ENCODE measurements at regions not wholly inside any gene's neighbourhood (a gene's known extent, or its start where the extent isn't known, plus 50 kb on each side); places are given as distances from the start of the nearest gene placed in this dataset.

DNA sequence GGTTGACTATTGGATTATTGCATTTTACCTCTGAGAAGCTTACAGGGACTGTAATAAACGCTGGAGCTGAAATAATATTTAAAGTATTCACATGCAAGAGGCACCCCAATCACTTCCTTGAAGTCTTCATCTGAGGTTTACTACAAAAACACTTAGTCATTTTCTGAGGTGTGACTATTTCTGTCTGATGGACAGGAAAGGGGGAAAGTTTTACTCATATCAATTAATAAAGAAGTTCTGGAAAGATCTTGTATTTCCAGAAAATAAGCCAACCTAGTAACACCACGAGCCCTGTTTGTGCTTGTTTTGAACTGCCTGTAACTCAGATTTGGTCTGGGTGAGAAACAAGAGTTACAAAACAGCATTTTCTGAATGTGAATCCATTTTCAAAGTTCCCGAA lies 63.9 kb upstream of the PRKCQ start:
- Histone ChIP-seq H3K4me3 (ENCODE audit: insufficient read length, low read depth) (no peak overlapping the region), H3K9me3 (ENCODE audit: insufficient read depth, low read length) (no peaks in the 10 kb centered on the region), H3K4me1 (ENCODE audit: insufficient read depth, insufficient read length) (no peaks in the 10 kb centered on the region), H3K27me3 (ENCODE audit: insufficient read depth, insufficient read length) (no peaks in the 10 kb centered on the region), H3K36me3 (ENCODE audit: insufficient read depth, insufficient read length, low read length) (no peaks in the 10 kb centered on the region), H3K9ac (ENCODE audit: insufficient read length, low read depth) (no peak overlapping the region)
- no peak for DNase-seq (ENCODE audit: low read depth, low spot score)
- no peak for TF ChIP-seq ZNF274 (IDR thresholded peaks at IDR 0.05; ENCODE audit: low read depth, low read length)
- TF ChIP-seq SUZ12 (IDR thresholded peaks at IDR 0.05; ENCODE audit: extremely low read depth, insufficient read depth, insufficient read length) = no peak
- TF ChIP-seq YY1 (IDR thresholded peaks at IDR 0.05; ENCODE audit: insufficient read depth, insufficient read length) = no peak

DNA sequence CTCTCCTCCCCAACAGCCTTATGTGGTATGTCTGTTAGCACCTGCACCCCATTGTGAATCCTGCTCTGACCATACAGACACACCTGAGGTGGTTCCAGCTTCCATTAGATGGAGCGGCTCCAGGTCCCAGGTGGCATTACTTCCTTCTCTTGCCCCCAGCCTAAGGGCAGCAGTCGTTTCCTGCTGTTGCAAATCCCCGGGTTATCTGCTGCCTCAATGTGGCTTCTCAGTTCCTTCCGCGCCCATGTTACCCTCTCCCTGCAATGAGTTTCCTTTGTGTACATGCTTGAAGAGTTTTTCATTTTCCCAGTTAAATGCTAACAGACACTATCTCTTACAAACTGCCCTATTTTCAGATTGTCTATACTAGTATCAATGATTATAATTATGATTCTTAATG lies 62.8 kb upstream of the PRKCQ start:
- H3K9ac ChIP-seq (ENCODE audit: insufficient read length, low read depth) = no peak overlapping the region
- DNase-seq (ENCODE audit: low read depth, low spot score) = no peak
- H3K27me3 ChIP-seq (ENCODE audit: insufficient read depth, insufficient read length) = no peaks in the 10 kb centered on the region
- H3K4me3 ChIP-seq (ENCODE audit: insufficient read length, low read depth) = no peak overlapping the region
- no peaks in the 10 kb centered on the region for H3K36me3 ChIP-seq (ENCODE audit: insufficient read depth, insufficient read length, low read length)
- TF ChIP-seq YY1 (IDR thresholded peaks at IDR 0.05; ENCODE audit: insufficient read depth, insufficient read length) (no peak), SUZ12 (IDR thresholded peaks at IDR 0.05; ENCODE audit: extremely low read depth, insufficient read depth, insufficient read length) (no peak), ZNF274 (IDR thresholded peaks at IDR 0.05; ENCODE audit: low read depth, low read length) (no peak)
- H3K4me1 ChIP-seq (ENCODE audit: insufficient read depth, insufficient read length) = no peaks in the 10 kb centered on the region
- H3K9me3 ChIP-seq (ENCODE audit: insufficient read depth, low read length) = no peaks in the 10 kb centered on the region

DNA sequence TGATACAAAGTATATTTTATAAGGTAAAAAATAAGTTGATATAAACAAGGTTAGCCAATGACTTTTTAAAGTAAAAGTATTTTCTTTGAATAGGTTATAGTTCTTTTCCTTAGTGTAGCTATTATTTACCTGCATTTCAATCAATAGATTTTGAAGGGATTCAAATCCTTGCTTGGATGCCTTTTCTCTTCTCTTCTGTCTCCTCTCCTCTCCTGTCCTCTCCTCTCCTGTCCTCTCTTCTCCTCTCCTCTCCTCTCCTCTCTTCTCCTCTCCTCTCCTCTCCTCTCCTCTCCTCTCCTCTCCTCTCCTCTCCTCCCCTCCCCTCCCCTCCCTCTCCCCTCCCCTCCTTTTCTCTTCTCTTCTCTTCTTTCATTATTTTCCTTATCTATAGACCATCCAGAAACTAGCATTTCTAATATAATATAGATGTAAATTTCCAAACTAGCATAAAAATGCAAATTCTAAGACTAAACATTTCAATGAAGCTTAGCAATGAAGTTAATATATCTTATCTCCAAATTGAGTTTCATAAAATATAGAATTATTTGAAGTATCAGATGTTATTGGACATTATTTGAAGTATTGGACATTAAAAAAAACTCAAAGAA lies 60.5 kb upstream of the PRKCQ start:
- H3K9ac ChIP-seq (ENCODE audit: insufficient read length, low read depth) = no peak overlapping the region
- H3K9me3 ChIP-seq (ENCODE audit: insufficient read depth, low read length) = no peaks in the 10 kb centered on the region
- no peaks in the 10 kb centered on the region for H3K4me1 ChIP-seq (ENCODE audit: insufficient read depth, insufficient read length)
- H3K27me3 ChIP-seq (ENCODE audit: insufficient read depth, insufficient read length) = no peaks in the 10 kb centered on the region
- TF ChIP-seq YY1 (IDR thresholded peaks at IDR 0.05; ENCODE audit: insufficient read depth, insufficient read length) (no peak), ZNF274 (IDR thresholded peaks at IDR 0.05; ENCODE audit: low read depth, low read length) (no peak), SUZ12 (IDR thresholded peaks at IDR 0.05; ENCODE audit: extremely low read depth, insufficient read depth, insufficient read length) (no peak)
- H3K36me3 ChIP-seq (ENCODE audit: insufficient read depth, insufficient read length, low read length) = no peaks in the 10 kb centered on the region
- DNase-seq (ENCODE audit: low read depth, low spot score) = no peak
- H3K4me3 ChIP-seq (ENCODE audit: insufficient read length, low read depth) = no peak overlapping the region

DNA sequence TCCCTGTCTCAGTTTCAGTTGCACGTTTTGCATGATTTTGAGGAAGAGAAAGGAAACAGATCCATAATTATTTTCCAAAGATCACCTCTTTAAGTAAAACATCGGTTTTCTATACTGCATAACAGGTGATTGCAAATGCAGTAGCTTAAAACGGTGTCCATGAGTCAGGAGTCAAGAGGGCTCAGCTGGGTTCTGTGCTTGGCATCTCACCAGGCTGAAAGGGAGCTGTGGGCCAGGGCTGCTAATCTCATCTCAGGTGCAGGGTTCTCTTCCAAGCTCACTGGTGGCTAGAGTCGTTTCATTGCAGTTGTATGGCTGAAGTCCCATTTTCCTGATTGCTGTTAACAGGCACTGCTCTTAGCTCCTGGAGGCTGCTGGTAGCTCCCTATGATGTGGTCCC lies 57.0 kb upstream of the PRKCQ start:
- H3K9me3 ChIP-seq (ENCODE audit: insufficient read depth, low read length) = no peaks in the 10 kb centered on the region
- no peaks in the 10 kb centered on the region for H3K27me3 ChIP-seq (ENCODE audit: insufficient read depth, insufficient read length)

DNA sequence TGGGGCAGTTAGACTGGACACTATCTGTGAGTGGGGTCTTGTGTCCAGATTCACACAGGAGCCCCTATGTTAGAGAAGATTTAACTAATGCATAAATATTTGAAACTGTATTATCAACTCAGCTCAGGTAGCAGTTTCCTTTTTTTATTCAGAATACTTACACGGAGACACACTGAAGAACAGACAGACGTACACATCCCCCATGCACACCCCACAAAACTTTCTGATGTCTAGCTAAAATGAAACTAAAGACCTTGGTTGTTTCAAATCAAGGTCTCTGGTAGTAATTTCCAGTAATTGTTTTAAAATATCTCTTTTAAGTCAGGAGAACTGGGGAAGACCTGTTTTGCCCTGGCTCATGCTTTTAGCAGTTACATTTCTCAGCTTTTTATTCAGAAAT lies 55.7 kb upstream of the PRKCQ start:
- Histone ChIP-seq H3K4me1 (ENCODE audit: insufficient read depth, insufficient read length) (no peaks in the 10 kb centered on the region), H3K4me3 (ENCODE audit: insufficient read length, low read depth) (no peak overlapping the region), H3K9ac (ENCODE audit: insufficient read length, low read depth) (no peak overlapping the region), H3K9me3 (ENCODE audit: insufficient read depth, low read length) (no peaks in the 10 kb centered on the region), H3K27me3 (ENCODE audit: insufficient read depth, insufficient read length) (no peaks in the 10 kb centered on the region), H3K36me3 (ENCODE audit: insufficient read depth, insufficient read length, low read length) (no peaks in the 10 kb centered on the region)
- TF ChIP-seq YY1 (IDR thresholded peaks at IDR 0.05; ENCODE audit: insufficient read depth, insufficient read length) = no peak
- TF ChIP-seq SUZ12 (IDR thresholded peaks at IDR 0.05; ENCODE audit: extremely low read depth, insufficient read depth, insufficient read length) = no peak
- no peak for TF ChIP-seq ZNF274 (IDR thresholded peaks at IDR 0.05; ENCODE audit: low read depth, low read length)
- DNase-seq (ENCODE audit: low read depth, low spot score) = no peak

More for the DNA sequence above, 57.0 kb upstream of the PRKCQ start:
- no peak for DNase-seq (ENCODE audit: low read depth, low spot score)
- no peak overlapping the region for H3K9ac ChIP-seq (ENCODE audit: insufficient read length, low read depth)
- H3K36me3 ChIP-seq (ENCODE audit: insufficient read depth, insufficient read length, low read length) = no peaks in the 10 kb centered on the region
- TF ChIP-seq ZNF274 (IDR thresholded peaks at IDR 0.05; ENCODE audit: low read depth, low read length) (no peak), YY1 (IDR thresholded peaks at IDR 0.05; ENCODE audit: insufficient read depth, insufficient read length) (no peak), SUZ12 (IDR thresholded peaks at IDR 0.05; ENCODE audit: extremely low read depth, insufficient read depth, insufficient read length) (no peak)
- H3K4me3 ChIP-seq (ENCODE audit: insufficient read length, low read depth) = no peak overlapping the region
- no peaks in the 10 kb centered on the region for H3K4me1 ChIP-seq (ENCODE audit: insufficient read depth, insufficient read length)

Measured in NT2/D1 (cell line).